Fibroblast of mammary gland (primary cell): ENCODE measurements at regions not wholly inside any gene's neighbourhood (a gene's known extent, or its start where the extent isn't known, plus 50 kb on each side); places are given as distances from the start of the nearest gene placed in this dataset.

Source experiments
- DNase-seq: peaks from one replicate; pipeline ENCODE4 v3.0.0-alpha.2; 2010; ENCODE audit warnings: low read depth
- H3K4me3 ChIP-seq: 2 replicates; pipeline ENCODE4 v1.5.1; 2011; ENCODE audit warnings: low read depth, mild to moderate bottlenecking, low read length, moderate library complexity; ENCODE audit not compliant: control insufficient read depth
- TF ChIP-seq, protein P1 (sequence below): conservative IDR thresholded peaks from 2 replicates; pipeline ENCODE4 v1.5.1; 2011; ENCODE audit warnings: low read depth, low read length, inconsistent platforms; ENCODE audit not compliant: control insufficient read depth, insufficient read depth

DNA sequence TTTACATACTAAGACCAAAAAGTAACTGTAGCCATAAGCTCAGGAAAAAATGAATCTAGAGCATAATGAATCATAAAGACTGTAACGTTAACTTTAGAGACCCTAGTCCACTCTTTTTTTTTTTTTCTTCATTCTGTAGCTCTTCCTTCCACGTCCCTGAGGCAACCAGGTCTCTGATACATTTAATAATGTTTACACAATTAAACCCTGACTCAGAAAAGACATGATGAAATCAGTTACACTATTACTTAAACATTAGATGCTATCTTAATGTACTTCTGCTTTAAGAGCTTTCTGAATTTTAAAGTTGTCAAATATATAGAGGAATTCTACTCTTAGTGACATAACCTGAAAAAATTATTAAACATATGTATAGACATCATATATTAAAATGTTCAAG lies 1121.5 kb upstream of the DDX18 start:
- no peak for DNase-seq
- no peak overlapping the region for H3K4me3 ChIP-seq

DNA sequence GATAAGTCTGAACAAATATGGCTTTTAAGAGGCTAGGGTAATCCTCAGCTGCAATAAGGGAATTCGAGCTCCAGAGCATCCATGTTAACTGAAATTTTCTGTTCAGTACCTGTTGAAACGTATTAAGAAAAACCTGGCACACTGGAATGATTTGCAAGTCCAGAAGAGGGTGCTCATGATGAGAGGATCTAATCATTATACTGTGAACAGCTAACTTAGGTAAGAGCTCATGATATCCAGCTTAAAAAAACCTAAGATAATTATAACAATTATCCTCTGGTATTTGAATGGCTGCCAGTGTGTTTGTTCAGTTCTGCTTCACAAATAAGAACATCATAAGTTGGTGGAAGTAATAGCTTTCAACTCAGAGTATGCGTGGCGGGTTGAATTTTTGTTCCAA lies 1118.3 kb upstream of the DDX18 start:
- TF ChIP-seq, protein P1, sequence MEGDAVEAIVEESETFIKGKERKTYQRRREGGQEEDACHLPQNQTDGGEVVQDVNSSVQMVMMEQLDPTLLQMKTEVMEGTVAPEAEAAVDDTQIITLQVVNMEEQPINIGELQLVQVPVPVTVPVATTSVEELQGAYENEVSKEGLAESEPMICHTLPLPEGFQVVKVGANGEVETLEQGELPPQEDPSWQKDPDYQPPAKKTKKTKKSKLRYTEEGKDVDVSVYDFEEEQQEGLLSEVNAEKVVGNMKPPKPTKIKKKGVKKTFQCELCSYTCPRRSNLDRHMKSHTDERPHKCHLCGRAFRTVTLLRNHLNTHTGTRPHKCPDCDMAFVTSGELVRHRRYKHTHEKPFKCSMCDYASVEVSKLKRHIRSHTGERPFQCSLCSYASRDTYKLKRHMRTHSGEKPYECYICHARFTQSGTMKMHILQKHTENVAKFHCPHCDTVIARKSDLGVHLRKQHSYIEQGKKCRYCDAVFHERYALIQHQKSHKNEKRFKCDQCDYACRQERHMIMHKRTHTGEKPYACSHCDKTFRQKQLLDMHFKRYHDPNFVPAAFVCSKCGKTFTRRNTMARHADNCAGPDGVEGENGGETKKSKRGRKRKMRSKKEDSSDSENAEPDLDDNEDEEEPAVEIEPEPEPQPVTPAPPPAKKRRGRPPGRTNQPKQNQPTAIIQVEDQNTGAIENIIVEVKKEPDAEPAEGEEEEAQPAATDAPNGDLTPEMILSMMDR: no peak
- no peak overlapping the region for H3K4me3 ChIP-seq
- DNase-seq: no peak

More for the DNA sequence above, 1121.5 kb upstream of the DDX18 start:
- TF ChIP-seq, protein P1: no peak

- DNase-seq: no peak
These were observed 1117.6 kb upstream of the DDX18 start for GRCh38 chr2:116696903-116697302.

GRCh38 chr2:116706396-116706795 lies 1108.1 kb upstream of the DDX18 start:
- no peak for DNase-seq
- TF ChIP-seq, protein P1: no peak
- no peak overlapping the region for H3K4me3 ChIP-seq

More at GRCh38 chr2:116696903-116697302, 1117.6 kb upstream of the DDX18 start:
- TF ChIP-seq, protein P1: no peak
- H3K4me3 ChIP-seq: no peak overlapping the region

- no peak overlapping the region for H3K4me3 ChIP-seq
- TF ChIP-seq, protein P1: no peak
- DNase-seq: no peak
These were observed 1098.5 kb upstream of the DDX18 start for GRCh38 chr2:116716038-116716437.

GRCh38 chr2:116716444-116716843 lies 1098.0 kb upstream of the DDX18 start:
- TF ChIP-seq, protein P1: no peak
- no peak for DNase-seq
- no peak overlapping the region for H3K4me3 ChIP-seq

DNA sequence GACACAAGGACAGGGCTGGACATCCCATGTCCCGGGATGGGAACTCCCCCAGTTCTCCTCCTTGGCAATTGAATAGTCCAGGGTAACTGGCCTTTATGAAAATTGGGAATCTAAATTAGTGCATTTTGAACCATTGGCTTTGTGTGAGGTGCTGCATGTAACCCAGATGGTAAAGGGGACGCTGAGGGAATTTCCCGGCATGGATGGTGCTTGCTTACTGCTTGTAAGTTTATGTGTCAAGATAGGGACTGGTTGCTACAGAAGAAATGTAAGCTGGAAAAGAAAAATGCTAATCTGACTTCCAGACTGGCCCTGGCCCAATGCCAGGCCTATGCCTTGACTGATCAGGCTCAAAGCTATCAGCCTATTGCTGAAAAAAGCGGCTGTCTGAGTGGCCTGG lies 1096.7 kb upstream of the DDX18 start:
- TF ChIP-seq, protein P1: no peak

More for the DNA sequence above, 1096.7 kb upstream of the DDX18 start:
- no peak overlapping the region for H3K4me3 ChIP-seq
- DNase-seq: no peak
